DMS53 treated with DMSO at 0.1 percent for 48 hours (cell line): ENCODE measurements at regions not wholly inside any gene's neighbourhood (a gene's known extent, or its start where the extent isn't known, plus 50 kb on each side); places are given as distances from the start of the nearest gene placed in this dataset.
A peak's percentile ranks its signal among the peaks of the same experiment; 100 is the strongest.

Experiments
- DNase-seq: peaks from one replicate; lab custom pipeline; 2025; ENCODE audit not compliant: unreplicated experiment; lab: John Stamatoyannopoulos, UW

GRCh38 chr6:121499666-121500065, 64.2 kb downstream of the GJA1 start:
- DNase-seq, result no peak

GRCh38 chr6:121503589-121503991, 68.1 kb downstream of the GJA1 start:
- no peak for DNase-seq

GRCh38 chr6:121504227-121504626, 68.8 kb downstream of the GJA1 start:
- peak; percentile 50 for DNase-seq

- no peak for DNase-seq
Measured at GRCh38 chr6:121505284-121505683, 69.8 kb downstream of the GJA1 start.

- no peak for DNase-seq
Measured at GRCh38 chr6:121506761-121507754, 71.6 kb downstream of the GJA1 start.

- DNase-seq, result no peak
Measured at GRCh38 chr6:121510568-121511177, 75.2 kb downstream of the GJA1 start.

GRCh38 chr6:121515630-121516265, 80.3 kb downstream of the GJA1 start:
- no peak for DNase-seq

- no peak for DNase-seq
Measured at GRCh38 chr6:121516331-121516730, 80.9 kb downstream of the GJA1 start.

GRCh38 chr6:121520337-121521163, 85.1 kb downstream of the GJA1 start:
- no peak for DNase-seq

GRCh38 chr6:121521164-121521555, 85.7 kb downstream of the GJA1 start:
- no peak for DNase-seq

- no peak for DNase-seq
Measured at GRCh38 chr6:121522265-121522664, 86.8 kb downstream of the GJA1 start.

- DNase-seq, result no peak
Measured at GRCh38 chr6:121522771-121523386, 87.4 kb downstream of the GJA1 start.

GRCh38 chr6:121523628-121524027, 88.2 kb downstream of the GJA1 start:
- no peak for DNase-seq

- no peak for DNase-seq
Measured at GRCh38 chr6:121526282-121526681, 90.8 kb downstream of the GJA1 start.

GRCh38 chr6:121531658-121532169, 96.3 kb downstream of the GJA1 start:
- DNase-seq, result no peak

- DNase-seq, result no peak
Measured at GRCh38 chr6:121533321-121533841, 97.9 kb downstream of the GJA1 start.

GRCh38 chr6:121535777-121536176, 100.3 kb downstream of the GJA1 start:
- DNase-seq, result no peak

- DNase-seq, result no peak
Measured at GRCh38 chr6:121536345-121536744, 100.9 kb downstream of the GJA1 start.

GRCh38 chr6:121539439-121539838, 104.0 kb downstream of the GJA1 start:
- DNase-seq, result no peak

GRCh38 chr6:121540210-121540609, 104.8 kb downstream of the GJA1 start:
- DNase-seq, result no peak
